MM.1S (cell line): ENCODE measurements at regions not wholly inside any gene's neighbourhood (a gene's known extent, or its start where the extent isn't known, plus 50 kb on each side); places are given as distances from the start of the nearest gene placed in this dataset.

ENCODE experiments used
- DNase-seq: peaks from one replicate; pipeline ENCODE4 v3.0.0-alpha.2; 2015
- H2AFZ ChIP-seq: fragments of 300-600 bp; sonication (generic); 2 replicates; pipeline ENCODE4 v1.6.0; 2016; ENCODE audit warnings: antibody characterized with exemption, low read length
- H3F3A ChIP-seq: fragments of 300-600 bp; sonication (generic); 2 replicates; pipeline ENCODE4 v1.6.1; 2016; ENCODE audit warnings: mild to moderate bottlenecking, antibody characterized with exemption, low read length, moderate library complexity, mixed read lengths; ENCODE audit not compliant: insufficient read depth
- H3K27ac ChIP-seq: fragments of 300-600 bp; sonication (generic); 2 replicates; pipeline ENCODE4 v1.5.1; 2016; ENCODE audit warnings: mild to moderate bottlenecking, low read length
- H3K27me3 ChIP-seq: fragments of 300-600 bp; sonication (generic); replicated peaks from 2 replicates; pipeline ENCODE4 v1.6.0; 2016; ENCODE audit warnings: low read length; ENCODE audit not compliant: insufficient read depth
- H3K36me3 ChIP-seq: fragments of 300-600 bp; sonication (generic); replicated peaks from 2 replicates; pipeline ENCODE4 v1.6.1; 2016; ENCODE audit warnings: mild to moderate bottlenecking, low read length, mixed read lengths; ENCODE audit not compliant: insufficient read depth
- H3K4me1 ChIP-seq: fragments of 300-600 bp; sonication (generic); 2 replicates; pipeline ENCODE4 v1.6.1; 2016; ENCODE audit warnings: low read length, mixed read lengths
- H3K4me2 ChIP-seq: fragments of 300-600 bp; sonication (generic); 2 replicates; pipeline ENCODE4 v1.6.0; 2016; ENCODE audit warnings: low read depth, low read length
- H3K4me3 ChIP-seq: fragments of 300-600 bp; sonication (generic); 2 replicates; pipeline ENCODE4 v1.5.1; 2016; ENCODE audit warnings: low read length, mixed read lengths
- H3K79me2 ChIP-seq: fragments of 300-600 bp; sonication (generic); 2 replicates; pipeline ENCODE4 v1.6.1; 2016; ENCODE audit warnings: mixed run types, low read length, mixed read lengths
- H3K9ac ChIP-seq: fragments of 300-600 bp; sonication (generic); 2 replicates; pipeline ENCODE4 v1.6.1; 2016; ENCODE audit warnings: low read length, mixed read lengths
- H3K9me2 ChIP-seq: fragments of 300-600 bp; sonication (generic); replicated peaks from 2 replicates; pipeline ENCODE4 v1.6.1; 2016; ENCODE audit warnings: mild to moderate bottlenecking, low read length, mixed read lengths; ENCODE audit not compliant: insufficient read depth
- H3K9me3 ChIP-seq: fragments of 300-600 bp; sonication (generic); replicated peaks from 2 replicates; pipeline ENCODE4 v1.6.1; 2016; ENCODE audit warnings: mild to moderate bottlenecking, low read length, mixed read lengths; ENCODE audit not compliant: insufficient read depth
- H4K20me1 ChIP-seq: fragments of 300-600 bp; sonication (generic); 2 replicates; pipeline ENCODE4 v1.6.1; 2016; ENCODE audit warnings: mild to moderate bottlenecking, low read length, moderate library complexity, mixed read lengths; ENCODE audit not compliant: insufficient read depth
- CTCF ChIP-seq: fragments of 300-600 bp; sonication (generic); IDR thresholded peaks from 2 replicates; pipeline ENCODE4 v1.5.1; 2016; ENCODE audit warnings: antibody characterized with exemption, low read length, mixed read lengths
- EZH2 ChIP-seq: fragments of 300-600 bp; sonication (generic); optimal IDR thresholded peaks from 2 replicates; pipeline ENCODE3; 2017; ENCODE audit warnings: low read depth, mild to moderate bottlenecking, antibody characterized with exemption, low read length, mixed read lengths
- EZH2phosphoT487 ChIP-seq: fragments of 300-600 bp; sonication (generic); IDR thresholded peaks from 2 replicates; pipeline ENCODE4 v1.6.1; 2018; ENCODE audit warnings: antibody characterized with exemption, low read length

- no peak for DNase-seq
- Histone ChIP-seq H3K9me2 (no peaks in the 10 kb centered on the region), H3K79me2 (no peaks in the 10 kb centered on the region), H3K27ac (no peak overlapping the region), H3K36me3 (no peaks in the 10 kb centered on the region), H3F3A (no peaks in the 10 kb centered on the region), H2AFZ (no peak overlapping the region), H3K4me3 (no peak overlapping the region), H3K4me1 (no peaks in the 10 kb centered on the region), H3K27me3 (peaks cover 88% of the 10 kb centered on the region), H3K9ac (no peak overlapping the region), H3K9me3 (no peaks in the 10 kb centered on the region), H4K20me1 (no peaks in the 10 kb centered on the region), H3K4me2 (no peak overlapping the region)
- TF ChIP-seq EZH2 (no peak), CTCF (no peak), EZH2phosphoT487 (no peak)
These were observed 271.7 kb downstream of the CTTN start for GRCh38 chr11:70669871-70670675.

GRCh38 chr11:70670676-70671034 lies 272.3 kb downstream of the CTTN start:
- Histone ChIP-seq H3K27me3 (peaks cover 88% of the 10 kb centered on the region), H3K27ac (no peak overlapping the region), H4K20me1 (no peaks in the 10 kb centered on the region), H3K4me3 (no peak overlapping the region), H2AFZ (no peak overlapping the region), H3K9me3 (no peaks in the 10 kb centered on the region), H3K9me2 (no peaks in the 10 kb centered on the region), H3K4me1 (no peaks in the 10 kb centered on the region), H3F3A (no peaks in the 10 kb centered on the region), H3K36me3 (no peaks in the 10 kb centered on the region), H3K4me2 (no peak overlapping the region), H3K9ac (no peak overlapping the region), H3K79me2 (no peaks in the 10 kb centered on the region)
- no peak for DNase-seq
- no peak for TF ChIP-seq CTCF

- DNase-seq: no peak
- no peak overlapping the region for H3K27ac ChIP-seq
- H3K36me3 ChIP-seq: no peaks in the 10 kb centered on the region
- no peaks in the 10 kb centered on the region for H3K4me1 ChIP-seq
- no peaks in the 10 kb centered on the region for H3K9me3 ChIP-seq
- TF ChIP-seq EZH2 (no peak), CTCF (no peak), EZH2phosphoT487 (no peak)
- no peaks in the 10 kb centered on the region for H3K9me2 ChIP-seq
- H4K20me1 ChIP-seq: no peaks in the 10 kb centered on the region
- no peak overlapping the region for H3K4me3 ChIP-seq
- no peak overlapping the region for H3K4me2 ChIP-seq
- no peaks in the 10 kb centered on the region for H3F3A ChIP-seq
- H2AFZ ChIP-seq: no peak overlapping the region
- H3K79me2 ChIP-seq: no peaks in the 10 kb centered on the region
- peaks cover 88% of the 10 kb centered on the region for H3K27me3 ChIP-seq
- no peak overlapping the region for H3K9ac ChIP-seq
These were observed 272.8 kb downstream of the CTTN start for GRCh38 chr11:70671083-70671482.
